ENCODE measurements at regions not wholly inside any gene's neighbourhood (a gene's known extent, or its start where the extent isn't known, plus 50 kb on each side); places are given as distances from the start of the nearest gene placed in this dataset.

DNA sequence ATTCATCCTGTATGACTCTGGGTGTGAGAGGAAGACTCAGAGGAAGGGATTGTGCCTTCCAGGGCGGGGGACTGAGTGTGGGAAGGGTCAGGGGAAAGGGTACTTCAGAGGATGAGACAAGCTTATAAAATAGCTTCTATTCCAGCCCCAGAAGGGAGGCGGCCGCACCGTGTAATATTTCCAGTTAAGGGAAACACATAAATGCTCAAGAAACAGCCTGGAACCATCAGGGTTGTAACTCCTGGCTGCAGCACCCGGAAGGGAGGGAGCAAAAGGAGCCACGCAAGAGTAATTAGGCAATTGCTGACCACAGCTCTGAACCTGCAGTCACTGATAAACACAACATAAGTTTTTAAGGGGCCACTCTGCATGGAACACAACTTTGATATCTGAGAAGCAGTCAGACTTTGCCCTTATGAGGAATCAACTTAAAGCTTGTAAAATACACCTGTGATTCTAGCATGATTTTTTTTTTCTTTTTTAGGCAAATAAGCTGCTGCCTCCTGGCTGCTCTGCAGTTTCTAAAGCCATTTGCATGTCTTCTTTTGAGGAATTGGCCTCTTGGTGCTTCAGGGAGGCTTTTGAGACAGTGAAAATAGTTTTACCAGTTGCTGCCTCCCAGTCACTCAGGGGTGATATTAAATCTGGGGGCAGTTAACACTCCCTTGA is 382.7 kb downstream of the ENC1 start:
- DNase-seq (ENCODE audit: low read depth): no peak
- no peak overlapping the region for H3K4me3 ChIP-seq (ENCODE audit: low read depth, low read length)
- TF ChIP-seq, protein P1, sequence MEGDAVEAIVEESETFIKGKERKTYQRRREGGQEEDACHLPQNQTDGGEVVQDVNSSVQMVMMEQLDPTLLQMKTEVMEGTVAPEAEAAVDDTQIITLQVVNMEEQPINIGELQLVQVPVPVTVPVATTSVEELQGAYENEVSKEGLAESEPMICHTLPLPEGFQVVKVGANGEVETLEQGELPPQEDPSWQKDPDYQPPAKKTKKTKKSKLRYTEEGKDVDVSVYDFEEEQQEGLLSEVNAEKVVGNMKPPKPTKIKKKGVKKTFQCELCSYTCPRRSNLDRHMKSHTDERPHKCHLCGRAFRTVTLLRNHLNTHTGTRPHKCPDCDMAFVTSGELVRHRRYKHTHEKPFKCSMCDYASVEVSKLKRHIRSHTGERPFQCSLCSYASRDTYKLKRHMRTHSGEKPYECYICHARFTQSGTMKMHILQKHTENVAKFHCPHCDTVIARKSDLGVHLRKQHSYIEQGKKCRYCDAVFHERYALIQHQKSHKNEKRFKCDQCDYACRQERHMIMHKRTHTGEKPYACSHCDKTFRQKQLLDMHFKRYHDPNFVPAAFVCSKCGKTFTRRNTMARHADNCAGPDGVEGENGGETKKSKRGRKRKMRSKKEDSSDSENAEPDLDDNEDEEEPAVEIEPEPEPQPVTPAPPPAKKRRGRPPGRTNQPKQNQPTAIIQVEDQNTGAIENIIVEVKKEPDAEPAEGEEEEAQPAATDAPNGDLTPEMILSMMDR (IDR thresholded peaks at IDR 0.05; ENCODE audit: insufficient read depth, low read length, poor library complexity, severe bottlenecking): no peak
- no peaks in the 10 kb centered on the region for H3K36me3 ChIP-seq (ENCODE audit: control insufficient read depth, insufficient read depth, low read length)
- H3K27me3 ChIP-seq (ENCODE audit: control insufficient read depth, insufficient read depth, low read length): no peaks in the 10 kb centered on the region

DNA sequence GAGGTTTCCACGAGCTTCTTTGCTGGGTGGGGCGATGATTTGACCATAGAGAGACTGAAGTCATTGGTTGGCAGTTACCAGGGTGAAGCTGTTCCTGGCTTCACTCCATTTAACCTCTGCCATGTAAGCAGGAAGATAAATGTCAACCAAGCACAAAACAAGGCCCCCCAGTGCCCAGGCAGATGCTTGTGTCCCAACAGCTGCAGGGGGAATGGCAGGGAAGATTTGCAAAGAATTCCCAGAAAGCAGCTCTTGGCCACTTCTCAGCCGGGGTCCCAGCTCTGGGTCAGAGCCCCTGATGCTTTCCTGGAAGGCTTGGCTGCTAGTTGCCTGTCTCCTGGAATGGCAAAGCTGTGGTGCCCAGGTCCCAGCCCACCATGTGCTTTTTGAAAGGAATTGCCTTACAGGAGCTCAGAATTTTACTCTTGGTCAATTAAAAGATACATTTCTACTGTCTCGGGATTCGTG is 383.4 kb downstream of the ENC1 start:
- TF ChIP-seq, protein P1 (IDR thresholded peaks at IDR 0.05; ENCODE audit: insufficient read depth, low read length, poor library complexity, severe bottlenecking): no peak
- no peak for DNase-seq (ENCODE audit: low read depth)
- no peaks in the 10 kb centered on the region for H3K36me3 ChIP-seq (ENCODE audit: control insufficient read depth, insufficient read depth, low read length)
- no peak overlapping the region for H3K4me3 ChIP-seq (ENCODE audit: low read depth, low read length)
- H3K27me3 ChIP-seq (ENCODE audit: control insufficient read depth, insufficient read depth, low read length): no peaks in the 10 kb centered on the region

DNA sequence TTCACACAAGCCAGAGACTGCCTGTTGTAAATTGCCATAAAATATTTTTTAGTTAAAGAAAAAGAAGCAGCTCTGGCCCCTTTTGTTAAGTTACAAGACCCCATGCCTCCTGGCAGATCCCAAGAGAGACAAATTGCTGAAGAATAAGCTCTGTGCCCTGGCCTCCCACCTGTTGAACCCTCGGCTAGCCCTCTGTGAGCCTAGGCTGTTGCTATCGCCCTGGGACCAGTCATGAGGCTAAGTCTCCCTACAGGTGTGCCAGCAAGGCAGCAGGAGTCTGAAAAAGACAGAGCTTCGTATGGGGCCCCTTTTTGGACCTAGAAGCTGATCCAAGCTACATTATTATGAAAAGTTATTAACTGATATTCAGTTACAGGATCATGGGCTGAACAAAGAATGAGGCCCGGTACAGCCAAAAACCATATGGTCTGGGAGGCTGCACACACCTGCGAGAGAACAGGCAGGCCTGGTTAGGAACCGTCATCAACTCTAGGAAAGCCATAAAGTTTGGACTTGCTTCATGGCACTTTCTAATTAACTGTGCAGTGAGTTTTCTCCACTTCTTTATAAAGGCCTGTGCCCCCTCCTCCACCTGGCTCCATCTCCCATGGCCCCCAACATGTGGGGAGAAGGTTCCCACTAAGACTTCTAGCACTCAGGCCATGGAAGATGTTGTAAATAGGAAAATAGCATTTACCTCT is 384.7 kb downstream of the ENC1 start:
- Histone ChIP-seq H3K4me3 (ENCODE audit: low read depth, low read length) (no peak overlapping the region), H3K36me3 (ENCODE audit: control insufficient read depth, insufficient read depth, low read length) (no peaks in the 10 kb centered on the region), H3K27me3 (ENCODE audit: control insufficient read depth, insufficient read depth, low read length) (no peaks in the 10 kb centered on the region)
- TF ChIP-seq, protein P1 (IDR thresholded peaks at IDR 0.05; ENCODE audit: insufficient read depth, low read length, poor library complexity, severe bottlenecking): no peak
- no peak for DNase-seq (ENCODE audit: low read depth)

DNA sequence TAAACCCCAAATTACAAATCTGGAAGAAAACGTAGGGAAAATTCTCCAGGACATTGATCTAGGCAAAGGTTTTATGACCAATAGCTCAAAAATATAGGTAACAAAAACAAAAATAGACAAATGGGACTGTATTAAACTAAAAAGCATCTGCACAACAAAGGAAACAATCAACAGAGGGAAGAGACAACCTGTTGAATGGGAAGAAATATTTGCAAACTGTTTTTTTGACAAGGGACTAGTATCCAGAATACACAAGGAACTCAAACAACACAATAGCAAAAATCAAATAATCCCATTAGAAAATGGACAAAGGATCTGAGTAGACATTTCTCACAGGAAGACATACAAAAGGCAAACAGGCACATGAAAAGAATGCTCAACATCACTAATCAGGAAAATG is 386.3 kb downstream of the ENC1 start:
- TF ChIP-seq, protein P1 (IDR thresholded peaks at IDR 0.05; ENCODE audit: insufficient read depth, low read length, poor library complexity, severe bottlenecking): no peak

DNA sequence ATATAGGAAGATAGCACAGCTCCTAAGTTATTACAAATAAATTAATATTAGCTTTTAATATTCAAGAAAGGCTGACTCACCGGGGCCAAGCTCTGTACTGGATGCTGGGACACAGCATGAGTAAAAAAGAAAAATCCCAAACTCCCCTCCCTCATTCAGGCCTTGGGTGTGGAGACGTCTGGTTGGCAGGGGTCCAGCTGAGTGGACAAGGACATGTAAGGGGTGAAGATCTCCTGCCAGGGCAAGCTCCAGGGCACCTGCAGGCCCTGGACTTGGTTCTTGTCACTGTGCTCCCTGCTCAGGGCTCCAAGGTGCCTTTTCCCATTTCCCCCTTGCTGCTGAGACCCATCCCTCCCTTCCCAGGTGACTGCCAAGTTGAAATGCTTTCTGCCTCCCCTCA is 388.5 kb downstream of the ENC1 start:
- no peaks in the 10 kb centered on the region for H3K36me3 ChIP-seq (ENCODE audit: control insufficient read depth, insufficient read depth, low read length)
- no peaks in the 10 kb centered on the region for H3K27me3 ChIP-seq (ENCODE audit: control insufficient read depth, insufficient read depth, low read length)
- TF ChIP-seq, protein P1 (IDR thresholded peaks at IDR 0.05; ENCODE audit: insufficient read depth, low read length, poor library complexity, severe bottlenecking): no peak

More for the DNA sequence above, 386.3 kb downstream of the ENC1 start:
- no peaks in the 10 kb centered on the region for H3K36me3 ChIP-seq (ENCODE audit: control insufficient read depth, insufficient read depth, low read length)
- H3K4me3 ChIP-seq (ENCODE audit: low read depth, low read length): no peak overlapping the region
- H3K27me3 ChIP-seq (ENCODE audit: control insufficient read depth, insufficient read depth, low read length): no peaks in the 10 kb centered on the region
- no peak for DNase-seq (ENCODE audit: low read depth)

More for the DNA sequence above, 388.5 kb downstream of the ENC1 start:
- no peak overlapping the region for H3K4me3 ChIP-seq (ENCODE audit: low read depth, low read length)
- DNase-seq (ENCODE audit: low read depth): no peak
